ENCODE measurements at regions not wholly inside any gene's neighbourhood (a gene's known extent, or its start where the extent isn't known, plus 50 kb on each side); places are given as distances from the start of the nearest gene placed in this dataset.

GRCh38 chr1:29879217-29879616 is 642.9 kb downstream of the PTPRU start:
- TF ChIP-seq CTCF (IDR thresholded peaks at IDR 0.05; ENCODE audit: borderline replicate concordance, insufficient read depth, low read depth, low read length): no peak
- H3K4me3 ChIP-seq (ENCODE audit: low read depth, low read length): no peak overlapping the region

- TF ChIP-seq CTCF (IDR thresholded peaks at IDR 0.05; ENCODE audit: borderline replicate concordance, insufficient read depth, low read depth, low read length): no peak
- no peak overlapping the region for H3K4me3 ChIP-seq (ENCODE audit: low read depth, low read length)
Measured at GRCh38 chr1:29878501-29878900, 642.2 kb downstream of the PTPRU start.

- no peak overlapping the region for H3K4me3 ChIP-seq (ENCODE audit: low read depth, low read length)
- TF ChIP-seq CTCF (IDR thresholded peaks at IDR 0.05; ENCODE audit: borderline replicate concordance, insufficient read depth, low read depth, low read length): no peak
Measured at GRCh38 chr1:29876902-29877301, 640.6 kb downstream of the PTPRU start.

- H3K4me3 ChIP-seq (ENCODE audit: low read depth, low read length): no peak overlapping the region
- TF ChIP-seq CTCF (IDR thresholded peaks at IDR 0.05; ENCODE audit: borderline replicate concordance, insufficient read depth, low read depth, low read length): no peak
Measured at GRCh38 chr1:29876441-29876840, 640.1 kb downstream of the PTPRU start.

- no peak for TF ChIP-seq CTCF (IDR thresholded peaks at IDR 0.05; ENCODE audit: borderline replicate concordance, insufficient read depth, low read depth, low read length)
- H3K4me3 ChIP-seq (ENCODE audit: low read depth, low read length): no peak overlapping the region
Measured at GRCh38 chr1:29875557-29876028, 639.3 kb downstream of the PTPRU start.

GRCh38 chr1:29870621-29871020 is 634.3 kb downstream of the PTPRU start:
- H3K4me3 ChIP-seq (ENCODE audit: low read depth, low read length): no peak overlapping the region
- TF ChIP-seq CTCF (IDR thresholded peaks at IDR 0.05; ENCODE audit: borderline replicate concordance, insufficient read depth, low read depth, low read length): no peak

- TF ChIP-seq CTCF (IDR thresholded peaks at IDR 0.05; ENCODE audit: borderline replicate concordance, insufficient read depth, low read depth, low read length): no peak
- H3K4me3 ChIP-seq (ENCODE audit: low read depth, low read length): no peak overlapping the region
Measured at GRCh38 chr1:29869802-29870201, 633.5 kb downstream of the PTPRU start.

Measured in GM12875 (cell line).